PC-9 (cell line): ENCODE measurements at regions not wholly inside any gene's neighbourhood (a gene's known extent, or its start where the extent isn't known, plus 50 kb on each side); places are given as distances from the start of the nearest gene placed in this dataset.

Experiments
- EZH2 ChIP-seq: fragments of 200-600 bp; sonication (generic); IDR thresholded peaks from 2 replicates; pipeline ENCODE4 v1.8.0; 2017; ENCODE audit warnings: antibody characterized with exemption, low read depth
- TF ChIP-seq, protein P1 (sequence below): fragments of 200-600 bp; sonication (generic); conservative IDR thresholded peaks from 2 replicates; pipeline ENCODE4 v1.6.1; 2017; ENCODE audit warnings: mixed run types, antibody characterized with exemption, mild to moderate bottlenecking, moderate library complexity

DNA sequence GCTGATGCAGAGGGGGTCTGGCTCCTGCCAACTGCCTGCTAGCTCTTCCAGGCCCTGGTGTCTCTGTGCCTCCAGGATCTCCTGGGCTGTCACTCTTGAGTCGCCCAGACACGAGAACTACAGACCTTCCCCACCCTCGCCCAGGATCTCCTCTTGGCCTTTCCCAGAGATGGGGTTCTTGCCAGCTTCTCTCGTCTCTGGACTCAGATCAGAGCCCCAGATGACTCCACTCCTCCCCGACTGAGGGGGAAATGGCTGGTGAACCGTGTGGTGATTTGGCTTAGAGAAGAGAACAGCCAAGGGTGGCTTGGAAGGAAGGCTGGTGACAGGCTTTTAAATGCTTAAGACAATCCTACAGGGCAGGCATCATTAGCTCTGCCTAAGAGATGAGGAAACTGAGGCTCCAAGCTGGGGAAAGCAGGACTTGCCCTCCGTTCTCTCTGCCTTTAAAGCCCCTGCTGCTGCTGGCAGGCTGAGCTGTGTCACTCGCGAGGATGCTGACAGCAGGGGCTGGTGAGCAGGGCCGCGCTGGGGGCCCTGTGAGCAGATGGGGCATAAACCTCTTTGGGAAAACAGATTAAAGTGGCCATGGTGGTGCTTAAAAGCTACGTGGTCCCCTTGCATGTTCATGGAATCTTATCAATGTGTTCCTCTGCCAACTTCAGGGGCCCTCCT is 90.3 kb upstream of the THY1 start:
- TF ChIP-seq, protein P1, sequence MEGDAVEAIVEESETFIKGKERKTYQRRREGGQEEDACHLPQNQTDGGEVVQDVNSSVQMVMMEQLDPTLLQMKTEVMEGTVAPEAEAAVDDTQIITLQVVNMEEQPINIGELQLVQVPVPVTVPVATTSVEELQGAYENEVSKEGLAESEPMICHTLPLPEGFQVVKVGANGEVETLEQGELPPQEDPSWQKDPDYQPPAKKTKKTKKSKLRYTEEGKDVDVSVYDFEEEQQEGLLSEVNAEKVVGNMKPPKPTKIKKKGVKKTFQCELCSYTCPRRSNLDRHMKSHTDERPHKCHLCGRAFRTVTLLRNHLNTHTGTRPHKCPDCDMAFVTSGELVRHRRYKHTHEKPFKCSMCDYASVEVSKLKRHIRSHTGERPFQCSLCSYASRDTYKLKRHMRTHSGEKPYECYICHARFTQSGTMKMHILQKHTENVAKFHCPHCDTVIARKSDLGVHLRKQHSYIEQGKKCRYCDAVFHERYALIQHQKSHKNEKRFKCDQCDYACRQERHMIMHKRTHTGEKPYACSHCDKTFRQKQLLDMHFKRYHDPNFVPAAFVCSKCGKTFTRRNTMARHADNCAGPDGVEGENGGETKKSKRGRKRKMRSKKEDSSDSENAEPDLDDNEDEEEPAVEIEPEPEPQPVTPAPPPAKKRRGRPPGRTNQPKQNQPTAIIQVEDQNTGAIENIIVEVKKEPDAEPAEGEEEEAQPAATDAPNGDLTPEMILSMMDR: no peak
- no peak for TF ChIP-seq EZH2
